ENCODE measurements at regions not wholly inside any gene's neighbourhood (a gene's known extent, or its start where the extent isn't known, plus 50 kb on each side); places are given as distances from the start of the nearest gene placed in this dataset.
"Not testable (repeated sequence)": the region's sequence is repeated elsewhere in the genome, so short reads cannot be mapped to it uniquely, and the experiment has no call there.

GRCh38 chr9:40130598-40130997 lies 775.1 kb downstream of the SPATA31A1 start:
- TF ChIP-seq SUPT20H (IDR thresholded peaks at IDR 0.05; ENCODE audit: borderline replicate concordance, control insufficient read depth, low read depth, low read length); TAF1 (IDR thresholded peaks at IDR 0.05; ENCODE audit: borderline replicate concordance, low read depth, low read length); TCF12 (IDR thresholded peaks at IDR 0.05; ENCODE audit: low read depth, low read length); SPI1 (IDR thresholded peaks at IDR 0.05; ENCODE audit: borderline replicate concordance, insufficient read depth, low read depth, low read length); SIN3A (IDR thresholded peaks at IDR 0.05; ENCODE audit: low read depth, low read length); NBN (IDR thresholded peaks at IDR 0.05); E2F8 (IDR thresholded peaks at IDR 0.05; ENCODE audit: low read depth, partially characterized antibody); RFX5 (IDR thresholded peaks at IDR 0.05; ENCODE audit: low read depth, low read length); SREBF1 (IDR thresholded peaks at IDR 0.05; ENCODE audit: low read length); EZH2 (IDR thresholded peaks at IDR 0.05; ENCODE audit: borderline replicate concordance, control insufficient read depth, low read depth, low read length); BHLHE40 (IDR thresholded peaks at IDR 0.05; ENCODE audit: borderline replicate concordance in 1 of 2, low read depth in 2 of 2, low read length in 1 of 2); MAX (IDR thresholded peaks at IDR 0.05; ENCODE audit: low read depth, low read length); SMAD1 (IDR thresholded peaks at IDR 0.05; ENCODE audit: low read depth, partially characterized antibody); REST (IDR thresholded peaks at IDR 0.05; ENCODE audit: low read depth, low read length): not testable (repeated sequence)
